SH-SY5Y (cell line): ENCODE measurements at regions not wholly inside any gene's neighbourhood (a gene's known extent, or its start where the extent isn't known, plus 50 kb on each side); places are given as distances from the start of the nearest gene placed in this dataset.

Experiments
- GATA2 ChIP-seq: IDR thresholded peaks from 2 replicates; pipeline ENCODE4 v1.6.1; 2011; ENCODE audit warnings: mild to moderate bottlenecking, low read depth, low read length
- GATA3 ChIP-seq: IDR thresholded peaks from 2 replicates; pipeline ENCODE4 v1.6.1; 2011; ENCODE audit warnings: low read depth, mild to moderate bottlenecking, low read length, moderate library complexity

GRCh38 chr4:13212936-13213335, 271.2 kb downstream of the RAB28 start:
- TF ChIP-seq GATA2 (no peak), GATA3 (no peak)
